ENCODE measurements at regions not wholly inside any gene's neighbourhood (a gene's known extent, or its start where the extent isn't known, plus 50 kb on each side); places are given as distances from the start of the nearest gene placed in this dataset.

DNA sequence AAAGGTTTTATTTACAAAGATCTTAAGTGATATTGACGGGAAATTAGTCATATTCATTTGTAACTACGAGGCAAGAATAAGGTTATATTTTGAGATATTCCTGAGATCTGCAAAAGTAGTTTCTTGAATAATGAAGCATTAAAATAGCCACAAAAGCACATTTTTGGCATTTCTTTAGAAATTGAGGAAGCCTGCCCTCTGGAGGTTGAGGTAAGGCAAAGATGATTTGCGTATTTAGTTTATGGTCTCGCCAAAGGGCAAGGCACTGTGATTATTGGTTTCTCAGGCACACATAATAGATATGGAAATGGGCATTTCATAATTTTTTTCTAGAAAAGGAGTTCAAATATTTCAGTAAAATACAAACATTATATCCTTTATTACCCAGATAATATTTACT is 143.7 kb upstream of the RPRM start:
- TF ChIP-seq, protein P1, sequence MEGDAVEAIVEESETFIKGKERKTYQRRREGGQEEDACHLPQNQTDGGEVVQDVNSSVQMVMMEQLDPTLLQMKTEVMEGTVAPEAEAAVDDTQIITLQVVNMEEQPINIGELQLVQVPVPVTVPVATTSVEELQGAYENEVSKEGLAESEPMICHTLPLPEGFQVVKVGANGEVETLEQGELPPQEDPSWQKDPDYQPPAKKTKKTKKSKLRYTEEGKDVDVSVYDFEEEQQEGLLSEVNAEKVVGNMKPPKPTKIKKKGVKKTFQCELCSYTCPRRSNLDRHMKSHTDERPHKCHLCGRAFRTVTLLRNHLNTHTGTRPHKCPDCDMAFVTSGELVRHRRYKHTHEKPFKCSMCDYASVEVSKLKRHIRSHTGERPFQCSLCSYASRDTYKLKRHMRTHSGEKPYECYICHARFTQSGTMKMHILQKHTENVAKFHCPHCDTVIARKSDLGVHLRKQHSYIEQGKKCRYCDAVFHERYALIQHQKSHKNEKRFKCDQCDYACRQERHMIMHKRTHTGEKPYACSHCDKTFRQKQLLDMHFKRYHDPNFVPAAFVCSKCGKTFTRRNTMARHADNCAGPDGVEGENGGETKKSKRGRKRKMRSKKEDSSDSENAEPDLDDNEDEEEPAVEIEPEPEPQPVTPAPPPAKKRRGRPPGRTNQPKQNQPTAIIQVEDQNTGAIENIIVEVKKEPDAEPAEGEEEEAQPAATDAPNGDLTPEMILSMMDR (IDR thresholded peaks at IDR 0.05), result no peak
- TF ChIP-seq POLR2A (IDR thresholded peaks at IDR 0.05) (no peak), POLR2AphosphoS5 (IDR thresholded peaks at IDR 0.05; ENCODE audit: insufficient read depth in 1 of 2, low read depth in 1 of 2) (no peak)

Measured in vagina (tissue), 2 donors.